Hepatocyte (in vitro differentiated cells): ENCODE measurements at regions not wholly inside any gene's neighbourhood (a gene's known extent, or its start where the extent isn't known, plus 50 kb on each side); places are given as distances from the start of the nearest gene placed in this dataset.

Source experiments
- DNase-seq: peaks from one replicate; pipeline ENCODE4 v3.0.0-alpha.2; 2016; ENCODE audit warnings: low spot score
- H2AFZ ChIP-seq: fragments of 200-600 bp; sonication (generic); 2 replicates; pipeline ENCODE4 v1.6.0; 2016; ENCODE audit warnings: antibody characterized with exemption, mild to moderate bottlenecking
- H3K27ac ChIP-seq: fragments of 200-600 bp; sonication (generic); 2 replicates; pipeline ENCODE4 v1.5.1; 2016; ENCODE audit warnings: mild to moderate bottlenecking
- H3K27me3 ChIP-seq: fragments of 200-600 bp; sonication (generic); 2 replicates; pipeline ENCODE4 v1.6.1; 2016
- H3K36me3 ChIP-seq: fragments of 200-600 bp; sonication (generic); replicated peaks from 2 replicates; pipeline ENCODE4 v1.5.1; 2016; ENCODE audit warnings: low read depth; ENCODE audit not compliant: insufficient read depth
- H3K4me1 ChIP-seq: fragments of 200-600 bp; sonication (generic); 2 replicates; pipeline ENCODE4 v1.5.1; 2016; ENCODE audit warnings: mild to moderate bottlenecking, moderate library complexity; ENCODE audit not compliant: insufficient read depth
- H3K4me2 ChIP-seq: fragments of 200-600 bp; sonication (generic); 2 replicates; pipeline ENCODE4 v1.6.0; 2016
- H3K4me3 ChIP-seq: fragments of 200-600 bp; sonication (generic); 2 replicates; pipeline ENCODE4 v1.5.1; 2016; ENCODE audit warnings: mild to moderate bottlenecking
- H3K79me2 ChIP-seq: fragments of 200-600 bp; sonication (generic); 2 replicates; pipeline ENCODE4 v1.6.0; 2017; ENCODE audit warnings: mild to moderate bottlenecking
- H3K9me2 ChIP-seq: fragments of 200-600 bp; sonication (generic); replicated peaks from 2 replicates; pipeline ENCODE4 v1.6.0; 2017; ENCODE audit warnings: mild to moderate bottlenecking; ENCODE audit not compliant: insufficient read depth
- H3K9me3 ChIP-seq: fragments of 200-600 bp; sonication (generic); 2 replicates; pipeline ENCODE4 v1.5.1; 2016; ENCODE audit warnings: low read depth, mild to moderate bottlenecking
- H4K20me1 ChIP-seq: fragments of 200-600 bp; sonication (generic); 2 replicates; pipeline ENCODE4 v1.6.0; 2016; ENCODE audit warnings: mild to moderate bottlenecking; ENCODE audit not compliant: insufficient read depth, poor library complexity, severe bottlenecking
- CTCF ChIP-seq: fragments of 200-600 bp; sonication (generic); IDR thresholded peaks from 2 replicates; pipeline ENCODE4 v1.5.1; 2016; ENCODE audit warnings: antibody characterized with exemption, mild to moderate bottlenecking; ENCODE audit not compliant: poor library complexity
- EZH2 ChIP-seq: fragments of 200-600 bp; sonication (generic); IDR thresholded peaks from 2 replicates; pipeline ENCODE4 v1.6.1; 2016; ENCODE audit warnings: antibody characterized with exemption, mild to moderate bottlenecking, borderline replicate concordance
- EZH2phosphoT487 ChIP-seq: fragments of 200-600 bp; sonication (generic); IDR thresholded peaks from one replicate; pipeline ENCODE4 v1.6.1; 2018; ENCODE audit warnings: antibody characterized with exemption, mild to moderate bottlenecking, low read depth, moderate library complexity; ENCODE audit not compliant: unreplicated experiment, severe bottlenecking
- WGBS: methylation state at CpG from one replicate; pipeline ENCODE4 v1.1.6; 2016; ENCODE audit warnings: low lambda C conversion rate; ENCODE audit errors: missing lambda C conversion rate; 5-methylcytosine and 5-hydroxymethylcytosine counted together

GRCh38 chr11:105448703-105449079, 161.2 kb upstream of the GRIA4 start:
- no peak for DNase-seq
- no peak for TF ChIP-seq EZH2phosphoT487
- TF ChIP-seq EZH2, result no peak
- TF ChIP-seq CTCF, result no peak
- Histone ChIP-seq H3K27me3 (no peaks in the 10 kb centered on the region), H3K36me3 (no peaks in the 10 kb centered on the region), H2AFZ (no peak overlapping the region), H3K4me1 (no peaks in the 10 kb centered on the region), H3K4me3 (no peak overlapping the region), H4K20me1 (no peaks in the 10 kb centered on the region), H3K9me2 (no peaks in the 10 kb centered on the region), H3K79me2 (no peaks in the 10 kb centered on the region), H3K4me2 (no peak overlapping the region), H3K9me3 (no peaks in the 10 kb centered on the region), H3K27ac (no peak overlapping the region)
- 92% methylated on average over 4 of the region's 4 CpGs for WGBS

GRCh38 chr11:105447936-105448702, 161.8 kb upstream of the GRIA4 start:
- H3K4me1 ChIP-seq, result no peaks in the 10 kb centered on the region
- no peaks in the 10 kb centered on the region for H3K9me3 ChIP-seq
- no peak overlapping the region for H3K4me2 ChIP-seq
- H3K36me3 ChIP-seq, result no peaks in the 10 kb centered on the region
- no peaks in the 10 kb centered on the region for H3K9me2 ChIP-seq
- H4K20me1 ChIP-seq, result no peaks in the 10 kb centered on the region
- H2AFZ ChIP-seq, result no peak overlapping the region
- no peak overlapping the region for H3K4me3 ChIP-seq
- no peak for DNase-seq
- WGBS, result 83% methylated on average over 1 of the region's 1 CpG
- H3K27ac ChIP-seq, result no peak overlapping the region
- no peak for TF ChIP-seq CTCF
- TF ChIP-seq EZH2phosphoT487, result no peak
- TF ChIP-seq EZH2, result no peak
- H3K27me3 ChIP-seq, result no peaks in the 10 kb centered on the region
- no peaks in the 10 kb centered on the region for H3K79me2 ChIP-seq

GRCh38 chr11:105443623-105444022, 166.2 kb upstream of the GRIA4 start:
- H3K27ac ChIP-seq, result no peak overlapping the region
- DNase-seq, result no peak
- TF ChIP-seq EZH2phosphoT487, result no peak
- no peak for TF ChIP-seq EZH2
- TF ChIP-seq CTCF, result no peak

More at GRCh38 chr11:105443623-105444022, 166.2 kb upstream of the GRIA4 start:
- Histone ChIP-seq H3K36me3 (no peaks in the 10 kb centered on the region), H3K79me2 (no peaks in the 10 kb centered on the region), H3K4me2 (no peak overlapping the region), H2AFZ (no peak overlapping the region), H3K9me2 (no peaks in the 10 kb centered on the region), H3K27me3 (no peaks in the 10 kb centered on the region), H4K20me1 (no peaks in the 10 kb centered on the region), H3K4me1 (no peaks in the 10 kb centered on the region), H3K4me3 (no peak overlapping the region), H3K9me3 (no peaks in the 10 kb centered on the region)
